ENCODE measurements at regions not wholly inside any gene's neighbourhood (a gene's known extent, or its start where the extent isn't known, plus 50 kb on each side); places are given as distances from the start of the nearest gene placed in this dataset.

DNA sequence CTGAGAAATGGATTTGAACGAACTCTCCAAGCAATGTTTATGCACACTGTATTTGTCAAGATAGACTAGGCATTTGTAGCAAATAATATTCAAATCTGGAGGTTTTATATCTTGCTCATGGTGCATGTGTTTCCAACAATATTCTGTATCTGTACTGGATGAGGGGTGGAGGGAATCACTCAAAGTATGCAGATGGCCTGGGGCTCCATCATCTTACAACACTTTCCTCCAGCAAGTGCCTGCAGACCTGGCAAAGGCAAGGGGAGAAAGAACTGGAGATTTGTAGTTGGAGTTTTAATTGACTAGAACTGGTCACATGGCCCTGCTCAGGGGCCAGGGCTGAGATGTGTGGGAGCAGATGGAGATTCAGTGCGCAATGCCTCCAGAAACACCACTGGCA lies 309.0 kb downstream of the PLK2 start:
- no peaks in the 10 kb centered on the region for H3K36me3 ChIP-seq (ENCODE audit: insufficient read depth, low read length)
- no peak overlapping the region for H3K4me3 Mint-ChIP-seq (ENCODE audit: unreplicated experiment)

DNA sequence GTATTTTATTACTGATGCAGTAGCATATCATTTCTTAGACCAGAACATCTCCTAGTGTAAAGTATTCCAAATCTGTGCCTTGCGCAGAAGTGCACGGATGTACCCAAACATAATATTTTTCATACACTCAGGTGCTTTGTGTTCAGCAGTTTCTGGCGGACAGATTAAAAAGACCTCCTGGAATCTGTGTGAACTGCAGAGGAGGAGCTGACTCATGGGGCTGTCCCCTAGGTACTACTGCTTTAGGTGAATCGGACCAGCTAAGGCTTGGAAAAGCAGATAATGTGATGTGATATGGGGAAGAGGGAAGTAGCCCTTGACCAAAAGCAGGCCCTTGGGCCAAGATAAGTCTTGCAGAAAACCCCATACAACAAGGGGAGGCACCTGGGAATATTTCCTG lies 310.1 kb downstream of the PLK2 start:
- no peaks in the 10 kb centered on the region for H3K9me3 Mint-ChIP-seq (ENCODE audit: unreplicated experiment)
- Histone ChIP-seq H3K4me3 (ENCODE audit: insufficient read depth, low read depth, low read length) (no peak overlapping the region), H4K20me1 (ENCODE audit: insufficient read depth, low read length) (no peaks in the 10 kb centered on the region), H3K36me3 (ENCODE audit: insufficient read depth, low read length) (no peaks in the 10 kb centered on the region), H3K27me3 (ENCODE audit: insufficient read depth, low read length) (no peaks in the 10 kb centered on the region), H3K9me3 (ENCODE audit: insufficient read depth, low read depth, low read length) (no peaks in the 10 kb centered on the region), H3K4me2 (ENCODE audit: low read length) (no peak overlapping the region), H3K4me1 (ENCODE audit: insufficient read depth, low read length) (no peaks in the 10 kb centered on the region), H3K79me2 (ENCODE audit: insufficient read depth, low read length) (no peaks in the 10 kb centered on the region), H3K27ac (ENCODE audit: low read depth, low read length) (no peak overlapping the region), H3K9ac (ENCODE audit: low read length) (no peak overlapping the region), H2AFZ (ENCODE audit: low read depth, low read length) (no peak overlapping the region)
- H3K36me3 Mint-ChIP-seq (ENCODE audit: low read depth, unreplicated experiment): no peaks in the 10 kb centered on the region
- H3K27ac Mint-ChIP-seq (ENCODE audit: unreplicated experiment): no peak overlapping the region
- DNase-seq (ENCODE audit: low read depth) (peak; percentile 19), FAIRE-seq (no peak)
- TF ChIP-seq EZH2 (IDR thresholded peaks at IDR 0.05; ENCODE audit: insufficient read depth, low read length) (no peak), CTCF (IDR thresholded peaks at IDR 0.05; ENCODE audit: insufficient read depth, low read depth, low read length) (no peak)
- no peaks in the 10 kb centered on the region for H3K27me3 Mint-ChIP-seq (ENCODE audit: low read depth, unreplicated experiment)
- H3K4me1 Mint-ChIP-seq (ENCODE audit: low read depth, unreplicated experiment): peaks cover 7% of the 10 kb centered on the region
- H3K4me3 Mint-ChIP-seq (ENCODE audit: unreplicated experiment): no peak overlapping the region

More for the DNA sequence above, 309.0 kb downstream of the PLK2 start:
- no peak overlapping the region for H3K4me3 ChIP-seq (ENCODE audit: insufficient read depth, low read depth, low read length)
- no peak overlapping the region for H3K9ac ChIP-seq (ENCODE audit: low read length)
- no peaks in the 10 kb centered on the region for H3K9me3 ChIP-seq (ENCODE audit: insufficient read depth, low read depth, low read length)
- DNase-seq (ENCODE audit: low read depth): no peak
- H2AFZ ChIP-seq (ENCODE audit: low read depth, low read length): no peak overlapping the region
- H3K4me2 ChIP-seq (ENCODE audit: low read length): no peak overlapping the region
- no peaks in the 10 kb centered on the region for H4K20me1 ChIP-seq (ENCODE audit: insufficient read depth, low read length)
- Mint-ChIP-seq H3K27ac (ENCODE audit: unreplicated experiment) (no peak overlapping the region), H3K27me3 (ENCODE audit: low read depth, unreplicated experiment) (no peaks in the 10 kb centered on the region), H3K4me1 (ENCODE audit: low read depth, unreplicated experiment) (peaks cover 7% of the 10 kb centered on the region), H3K9me3 (ENCODE audit: unreplicated experiment) (no peaks in the 10 kb centered on the region), H3K36me3 (ENCODE audit: low read depth, unreplicated experiment) (no peaks in the 10 kb centered on the region)
- no peak overlapping the region for H3K27ac ChIP-seq (ENCODE audit: low read depth, low read length)
- no peaks in the 10 kb centered on the region for H3K79me2 ChIP-seq (ENCODE audit: insufficient read depth, low read length)
- H3K27me3 ChIP-seq (ENCODE audit: insufficient read depth, low read length): no peaks in the 10 kb centered on the region
- no peak for TF ChIP-seq CTCF (IDR thresholded peaks at IDR 0.05; ENCODE audit: insufficient read depth, low read depth, low read length)
- no peak for TF ChIP-seq EZH2 (IDR thresholded peaks at IDR 0.05; ENCODE audit: insufficient read depth, low read length)
- FAIRE-seq: no peak
- H3K4me1 ChIP-seq (ENCODE audit: insufficient read depth, low read length): peaks cover under 1% of the 10 kb centered on the region

DNA sequence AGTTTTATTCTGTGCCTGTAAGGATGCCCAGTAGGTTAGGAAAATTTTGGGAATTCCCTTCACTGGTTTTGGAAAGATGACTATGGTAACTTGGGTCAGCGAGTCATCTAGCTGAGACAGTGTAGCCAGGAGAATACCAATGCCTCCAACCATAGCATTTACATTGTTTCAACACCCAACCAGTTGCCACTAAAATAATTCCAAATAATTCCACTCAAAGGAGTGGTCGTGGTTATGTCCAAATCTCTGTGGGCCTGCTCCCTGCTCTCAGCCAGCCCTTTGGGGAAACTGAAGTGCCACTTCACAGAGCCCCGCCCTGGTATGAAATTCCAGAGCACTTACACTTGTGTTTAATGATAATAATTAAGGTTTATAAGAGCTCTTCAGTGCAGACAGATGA lies 310.5 kb downstream of the PLK2 start:
- no peaks in the 10 kb centered on the region for H3K79me2 ChIP-seq (ENCODE audit: insufficient read depth, low read length)
- Mint-ChIP-seq H3K36me3 (ENCODE audit: low read depth, unreplicated experiment) (no peaks in the 10 kb centered on the region), H3K4me1 (ENCODE audit: low read depth, unreplicated experiment) (peaks cover 7% of the 10 kb centered on the region), H3K27me3 (ENCODE audit: low read depth, unreplicated experiment) (no peaks in the 10 kb centered on the region), H3K9me3 (ENCODE audit: unreplicated experiment) (no peaks in the 10 kb centered on the region), H3K27ac (ENCODE audit: unreplicated experiment) (no peak overlapping the region), H3K4me3 (ENCODE audit: unreplicated experiment) (no peak overlapping the region)
- no peaks in the 10 kb centered on the region for H4K20me1 ChIP-seq (ENCODE audit: insufficient read depth, low read length)
- FAIRE-seq: no peak
- no peaks in the 10 kb centered on the region for H3K27me3 ChIP-seq (ENCODE audit: insufficient read depth, low read length)
- no peaks in the 10 kb centered on the region for H3K4me1 ChIP-seq (ENCODE audit: insufficient read depth, low read length)
- DNase-seq (ENCODE audit: low read depth): peak; percentile 50
- no peak overlapping the region for H3K9ac ChIP-seq (ENCODE audit: low read length)
- no peaks in the 10 kb centered on the region for H3K36me3 ChIP-seq (ENCODE audit: insufficient read depth, low read length)
- no peak overlapping the region for H3K27ac ChIP-seq (ENCODE audit: low read depth, low read length)
- TF ChIP-seq CTCF (IDR thresholded peaks at IDR 0.05; ENCODE audit: insufficient read depth, low read depth, low read length): no peak
- TF ChIP-seq EZH2 (IDR thresholded peaks at IDR 0.05; ENCODE audit: insufficient read depth, low read length): no peak
- H2AFZ ChIP-seq (ENCODE audit: low read depth, low read length): no peak overlapping the region
- no peak overlapping the region for H3K4me3 ChIP-seq (ENCODE audit: insufficient read depth, low read depth, low read length)
- no peak overlapping the region for H3K4me2 ChIP-seq (ENCODE audit: low read length)
- no peaks in the 10 kb centered on the region for H3K9me3 ChIP-seq (ENCODE audit: insufficient read depth, low read depth, low read length)
